GM19025 (cell line): ENCODE measurements at regions not wholly inside any gene's neighbourhood (a gene's known extent, or its start where the extent isn't known, plus 50 kb on each side); places are given as distances from the start of the nearest gene placed in this dataset.
"Not testable (repeated sequence)": the region's sequence is repeated elsewhere in the genome, so short reads cannot be mapped to it uniquely, and the experiment has no call there.

Experiments
- ATAC-seq: cut with Tn5 transposase; IDR thresholded peaks from one replicate; pipeline ENCODE4 v1.9.1; 2021; ENCODE audit warnings: mild to moderate bottlenecking, low read depth, moderate library complexity; ENCODE audit not compliant: unreplicated experiment

DNA sequence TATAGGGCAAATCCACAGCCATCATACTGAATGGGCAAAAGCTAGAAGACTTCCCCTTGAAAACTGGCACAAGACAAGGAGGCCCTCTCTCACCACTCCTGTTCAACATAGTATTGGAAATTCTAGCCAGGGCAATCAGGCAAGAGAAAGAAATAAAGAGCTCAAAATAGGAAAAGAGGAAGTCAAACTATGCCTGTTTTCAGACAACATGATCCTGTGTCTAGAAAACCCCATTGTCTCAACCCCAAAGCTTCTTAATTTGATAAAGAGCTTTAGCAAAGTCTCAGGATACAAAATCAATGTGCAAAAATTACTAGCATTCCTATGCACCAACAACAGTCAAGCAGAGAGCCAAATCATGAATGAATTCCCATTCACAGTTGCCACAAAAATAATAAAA lies 160.3 kb downstream of the CXXC4 start:
- ATAC-seq: no peak

DNA sequence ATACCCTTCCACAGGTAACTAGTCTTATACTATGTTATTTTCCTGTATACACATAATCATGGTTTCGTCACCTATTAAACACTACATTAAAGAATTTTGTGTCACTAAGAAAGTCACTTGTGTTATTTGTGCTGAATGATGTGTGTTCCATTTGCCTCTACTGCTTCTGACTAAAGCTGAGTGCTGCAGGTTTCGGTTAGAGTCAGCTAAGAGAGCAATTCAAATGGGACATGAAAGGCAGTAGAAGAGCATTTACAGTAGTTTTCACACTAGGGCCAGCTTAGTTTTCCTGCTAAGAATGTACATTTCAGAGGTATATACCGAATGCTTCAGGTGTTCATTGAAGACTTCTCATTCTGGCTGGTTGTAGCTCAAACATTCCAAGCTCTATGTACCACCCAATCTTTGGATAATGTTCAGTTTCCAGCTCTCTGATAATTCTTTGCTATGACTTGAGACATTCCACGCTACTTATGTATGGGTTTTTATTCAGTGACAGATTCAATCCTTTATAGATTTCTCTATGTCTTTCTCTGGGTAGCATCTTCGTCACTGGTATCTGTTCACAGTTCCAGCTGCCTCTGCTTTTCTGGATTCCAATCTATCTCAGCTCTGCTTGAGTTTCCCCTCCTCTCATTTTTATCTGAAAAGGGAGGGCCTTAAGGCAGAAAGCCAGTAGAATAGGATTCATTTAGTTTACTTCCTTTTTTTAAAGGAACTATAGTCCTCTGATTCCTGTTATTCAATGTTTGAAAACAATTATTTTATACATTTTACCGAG lies 164.4 kb downstream of the CXXC4 start:
- ATAC-seq: no peak

GRCh38 chr4:104326991-104327694 lies 167.6 kb downstream of the CXXC4 start:
- ATAC-seq: not testable (repeated sequence)

DNA sequence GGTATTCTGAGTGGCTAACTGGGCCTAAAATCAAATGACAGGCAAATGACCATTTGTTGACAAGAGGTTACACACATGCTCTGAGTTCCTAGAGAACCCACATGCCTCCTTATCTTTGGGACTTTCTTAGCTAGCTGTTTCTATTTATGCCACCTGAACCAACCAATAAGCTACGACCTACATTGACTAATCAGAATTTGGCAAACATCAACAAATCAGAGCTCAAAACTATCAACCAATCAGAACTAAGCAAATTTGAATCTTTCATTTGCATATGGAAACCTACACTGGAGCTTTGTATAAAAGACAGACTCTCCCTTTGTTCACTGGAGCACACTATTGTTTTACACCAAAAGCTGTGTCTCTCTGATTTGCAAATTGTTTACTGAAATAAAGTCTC lies 192.0 kb downstream of the CXXC4 start:
- ATAC-seq: no peak

GRCh38 chr4:104294811-104295210 lies 199.9 kb downstream of the CXXC4 start:
- ATAC-seq: no peak

- ATAC-seq: no peak
These were observed 207.8 kb downstream of the CXXC4 start for GRCh38 chr4:104286867-104287266.

- ATAC-seq: no peak
These were observed 211.4 kb downstream of the CXXC4 start for GRCh38 chr4:104283303-104283702.

GRCh38 chr4:104279744-104280143 lies 214.9 kb downstream of the CXXC4 start:
- no peak for ATAC-seq

DNA sequence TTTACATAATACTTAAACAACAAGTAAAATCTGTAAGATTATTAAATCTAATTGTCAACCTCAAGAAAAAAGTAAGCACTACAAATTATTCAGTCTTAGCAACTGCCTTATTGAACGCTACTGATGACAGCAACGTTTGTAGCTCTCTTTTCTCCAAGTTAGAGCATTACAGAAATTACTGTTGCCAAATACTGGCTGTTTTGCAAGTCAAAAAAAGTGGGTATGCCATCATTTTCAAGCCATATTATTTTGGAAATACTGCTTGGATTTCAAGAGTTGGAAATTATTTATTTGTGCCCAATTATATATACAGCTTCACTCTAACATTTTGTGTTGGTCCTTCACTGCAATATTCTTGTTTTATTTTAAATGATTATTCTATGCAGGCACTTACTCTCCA lies 221.7 kb downstream of the CXXC4 start:
- no peak for ATAC-seq

DNA sequence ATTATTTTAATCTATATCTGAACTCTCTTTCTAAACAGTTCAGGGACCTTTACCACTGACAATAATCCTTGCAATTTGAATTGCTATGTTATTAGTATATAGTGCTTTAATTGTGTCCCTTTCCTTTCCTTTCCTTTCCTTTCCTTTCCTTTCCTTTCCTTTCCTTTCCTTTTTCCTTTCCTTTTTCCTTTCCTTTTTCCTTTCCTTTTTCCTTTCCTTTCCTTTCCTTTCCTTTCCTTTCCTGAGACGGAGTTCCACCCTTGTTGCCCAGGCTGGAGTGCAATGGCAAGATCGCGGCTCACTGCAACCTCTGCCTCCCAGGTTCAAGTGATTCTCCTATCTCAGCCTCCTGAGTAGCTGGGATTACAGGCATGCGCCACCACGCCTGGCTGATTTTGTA lies 225.1 kb downstream of the CXXC4 start:
- ATAC-seq: not testable (repeated sequence)

DNA sequence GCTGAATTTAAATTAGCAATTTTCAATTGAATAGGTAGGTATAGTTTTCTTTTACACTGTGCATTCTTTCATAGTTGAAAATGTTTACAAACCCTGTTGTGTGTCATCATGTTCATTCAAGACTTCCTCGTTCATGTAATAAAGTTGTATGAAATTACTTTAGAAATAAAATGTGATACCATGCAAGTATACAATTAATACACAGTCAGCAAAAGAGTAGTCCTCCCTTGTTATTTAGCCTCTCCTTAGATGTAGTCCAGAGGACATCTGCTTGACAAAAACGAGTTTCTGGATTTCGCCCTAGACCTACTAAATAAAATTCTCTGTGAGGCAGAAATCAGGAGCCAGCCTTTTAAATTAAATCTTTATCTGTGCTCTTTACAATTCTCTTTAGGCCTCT lies 231.6 kb downstream of the CXXC4 start:
- ATAC-seq: no peak

GRCh38 chr4:104262678-104263077 lies 232.0 kb downstream of the CXXC4 start:
- no peak for ATAC-seq

GRCh38 chr4:104248726-104249125 lies 246.0 kb downstream of the CXXC4 start:
- no peak for ATAC-seq

DNA sequence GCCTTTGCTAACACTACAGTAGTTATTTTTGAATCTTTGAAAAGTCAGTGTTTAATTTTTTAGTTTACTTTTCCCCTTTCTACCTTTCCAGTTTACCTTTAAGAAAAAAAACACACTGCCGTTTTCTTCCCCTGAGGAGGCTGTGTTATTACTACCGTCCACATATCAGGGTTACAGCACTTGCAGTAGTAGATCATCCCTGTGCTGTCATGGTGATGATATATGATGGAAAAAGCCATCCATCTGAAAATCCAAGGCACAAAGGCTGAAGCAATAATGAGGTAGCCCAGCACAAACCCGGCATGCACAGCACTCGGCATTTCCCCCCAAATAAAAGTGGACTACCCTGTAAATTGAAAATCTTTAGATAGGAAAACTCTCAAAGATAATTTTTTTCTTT lies 258.7 kb downstream of the CXXC4 start:
- ATAC-seq: no peak

DNA sequence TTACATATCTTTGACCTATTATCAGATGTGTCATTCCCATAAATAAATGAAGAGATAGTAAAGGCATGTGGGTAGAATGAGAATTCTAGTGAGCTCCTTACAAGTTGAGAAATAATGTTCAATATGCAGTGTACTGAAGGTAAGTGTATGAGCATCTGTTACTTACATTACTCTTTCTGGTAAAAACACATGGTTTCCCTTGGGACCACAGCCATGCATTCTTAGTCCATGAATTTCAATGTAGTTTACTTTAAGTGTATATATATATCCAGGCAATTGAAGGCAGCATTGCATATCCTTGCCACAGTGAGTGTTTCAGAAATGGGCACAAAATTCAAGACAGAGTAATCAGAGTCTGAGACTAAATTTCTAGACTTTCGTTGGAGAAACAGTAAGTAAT lies 277.2 kb downstream of the CXXC4 start:
- no peak for ATAC-seq

DNA sequence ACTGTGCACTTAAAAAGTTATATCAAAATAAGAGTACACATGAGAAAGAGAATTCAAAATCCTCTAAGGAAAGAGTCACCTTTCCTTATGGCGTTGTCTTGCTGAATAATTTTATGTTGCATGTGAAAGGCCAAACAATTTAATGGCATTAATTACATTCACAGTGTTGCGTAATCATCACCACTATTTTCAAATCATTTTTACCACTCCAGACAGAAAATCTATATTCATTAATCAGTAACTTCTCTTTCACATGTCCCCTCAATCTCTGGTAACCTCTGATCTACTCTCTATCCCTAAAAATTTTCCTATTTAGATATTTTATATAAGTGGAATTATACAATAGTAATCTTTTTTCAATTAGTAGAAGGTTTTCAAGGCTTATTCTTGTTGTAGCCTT lies 283.0 kb downstream of the CXXC4 start:
- ATAC-seq: no peak

DNA sequence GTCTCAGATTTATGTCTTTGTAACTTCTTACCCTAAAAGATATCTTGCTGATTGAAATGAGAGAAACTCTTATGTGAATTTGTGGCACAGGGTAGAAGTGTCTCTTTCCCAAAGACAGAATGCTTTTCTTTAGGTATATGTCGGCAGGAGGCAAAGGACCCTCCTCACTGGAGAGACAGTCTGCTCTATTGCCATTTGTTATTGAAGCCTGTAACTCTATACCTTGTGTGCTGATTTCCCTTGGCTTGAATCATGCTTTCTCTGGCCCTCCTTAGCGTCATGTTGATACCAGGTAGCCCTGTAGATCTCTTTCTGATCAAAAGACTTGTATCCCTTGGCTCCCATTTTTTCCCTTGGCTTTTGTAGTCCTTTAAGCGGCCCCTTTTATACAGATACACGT lies 284.3 kb downstream of the CXXC4 start:
- ATAC-seq: no peak

GRCh38 chr4:104206784-104207183 lies 287.9 kb downstream of the CXXC4 start:
- no peak for ATAC-seq

- ATAC-seq: no peak
These were observed 289.6 kb downstream of the CXXC4 start for GRCh38 chr4:104205116-104205515.

DNA sequence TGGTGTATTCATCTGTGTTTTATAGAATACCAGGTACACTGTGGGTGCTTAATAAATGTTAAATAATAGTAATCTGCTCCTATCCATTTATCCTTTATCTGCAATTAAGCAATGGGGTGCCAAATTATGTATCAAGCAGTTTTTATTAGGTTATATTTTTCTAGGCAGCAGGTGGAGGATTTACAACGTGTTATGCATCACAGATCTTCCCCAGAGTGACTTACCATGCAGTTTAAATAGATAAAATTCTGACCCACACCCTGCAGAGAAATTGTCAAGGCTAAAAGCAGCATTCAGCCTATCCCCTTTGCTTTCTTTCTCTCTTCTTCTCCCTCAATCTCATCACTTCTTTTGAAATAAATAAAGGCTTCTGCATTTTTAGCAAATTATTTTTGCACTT lies 306.4 kb downstream of the CXXC4 start:
- no peak for ATAC-seq

- no peak for ATAC-seq
These were observed 325.3 kb downstream of the CXXC4 start for GRCh38 chr4:104169437-104169836.

DNA sequence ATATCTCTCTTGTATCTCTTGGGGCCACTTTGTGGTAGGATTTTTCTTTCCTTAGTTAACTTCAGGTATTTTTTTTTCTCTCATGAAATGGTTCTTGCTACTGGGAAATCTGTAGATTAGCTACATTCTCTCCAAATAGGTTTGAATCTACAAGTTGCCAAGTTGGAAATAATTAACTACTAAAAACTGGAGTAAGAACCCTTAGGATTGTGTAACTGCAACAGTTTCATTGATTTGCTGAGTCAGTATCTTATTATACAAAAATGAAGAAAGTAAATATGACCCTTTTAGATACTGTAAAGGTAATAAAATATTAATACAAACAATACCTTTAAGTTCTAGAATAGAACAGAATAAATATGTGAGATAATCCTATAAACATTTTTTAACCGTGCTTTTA lies 327.9 kb downstream of the CXXC4 start:
- ATAC-seq: no peak
